Right lobe of liver (tissue), 6 donors: ENCODE measurements at regions not wholly inside any gene's neighbourhood (a gene's known extent, or its start where the extent isn't known, plus 50 kb on each side); places are given as distances from the start of the nearest gene placed in this dataset.
A peak's percentile ranks its signal among the peaks of the same experiment; 100 is the strongest.

Experiments used
- ATAC-seq, 4 donors: fragments of 200-7000 bp; cut with Tn5 transposase; one replicate each; pipeline ENCODE4 v1.9.1; 2020; ENCODE audit warnings: mild to moderate bottlenecking in 4 of 4, moderate library complexity in 4 of 4
- DNase-seq, 3 donors: peaks; one replicate each; pipeline ENCODE4 v3.0.0-alpha.2; 2020
- H3K27ac ChIP-seq, 3 donors: fragments of 200-600 bp; one replicate each; pipeline ENCODE4 v1.8.0; 2022
- H3K27me3 ChIP-seq, 2 donors: fragments of 200-600 bp; one replicate each; pipeline ENCODE4 v1.8.0; 2022
- H3K36me3 ChIP-seq, 4 donors: fragments of 200-600 bp; sonication (generic) in 1 of 4; one replicate each; pipeline versions ENCODE4 v1.5.1 to v1.8.0; 2017 to 2022; ENCODE audit warnings: control low read depth in 1 of 4
- H3K4me1 ChIP-seq, 4 donors: fragments of 200-600 bp; sonication (generic) in 1 of 4; one replicate each; pipeline versions ENCODE4 v1.5.1 to v1.8.0; 2017 to 2022; ENCODE audit warnings: control low read depth in 1 of 4
- H3K4me3 ChIP-seq, 3 donors: fragments of 200-600 bp; one replicate each; pipeline ENCODE4 v1.8.0; 2022
- H3K9me3 ChIP-seq, 4 donors: fragments of 200-600 bp; sonication (generic) in 1 of 4; one replicate each; pipeline versions ENCODE4 v1.5.1 to v1.8.0; 2017 to 2022; ENCODE audit warnings: control low read depth in 1 of 4
- CTCF ChIP-seq, 4 donors: fragments of 200-600 bp in 3 of 4; fragments of 450-650 bp in 1 of 4; IDR thresholded peaks; one replicate each; pipeline versions ENCODE4 v1.5.1 to v1.8.0; 2016 to 2022; ENCODE audit warnings: antibody characterized with exemption in 4 of 4, mild to moderate bottlenecking in 2 of 4
- POLR2A ChIP-seq: fragments of 450-650 bp; IDR thresholded peaks from one replicate; pipeline ENCODE4 v1.6.1; 2017; ENCODE audit warnings: antibody characterized with exemption, mild to moderate bottlenecking
- WGBS: methylation state at CpG from one replicate; pipeline ENCODE4 v1.1.6; 2018; ENCODE audit warnings: low coverage, low lambda C conversion rate; ENCODE audit not compliant: insufficient coverage; ENCODE audit errors: missing lambda C conversion rate; 5-methylcytosine and 5-hydroxymethylcytosine counted together
- intact Hi-C, 2 donors: fragments of 100-400 bp; cut with DNase I; formaldehyde crosslinking; loops; one replicate each; pipeline versions ENCODE4 v1.11.2 to v1.14.1; 2022
- donor health status: DM: no; HTN: yes; CAD: no.
- donor health status: DM: no; HTN: no; CAD: no.
- donor health status: DM: no; HTN: no; CAD: no.
- donor health status: DM: no; HTN: yes; CAD: no.
- donor health status: DM: no; HTN: yes; CAD: no.

- no peaks in the 10 kb centered on the region for H3K9me3 ChIP-seq
- no peak for DNase-seq
- H3K36me3 ChIP-seq: no peaks in the 10 kb centered on the region
- no peak overlapping the region for H3K27ac ChIP-seq
- TF ChIP-seq CTCF (IDR thresholded peaks at IDR 0.05) (no peak), POLR2A (no peak)
- ATAC-seq: no peak
- H3K4me1 ChIP-seq: no peaks in the 10 kb centered on the region
- intact Hi-C loops: no loop called here
- WGBS: 29% methylated on average over 1 of the region's 1 CpG
- H3K27me3 ChIP-seq: no peaks in the 10 kb centered on the region
- no peak overlapping the region for H3K4me3 ChIP-seq
Observed at GRCh38 chr4:162661913-162662312, 498.1 kb upstream of the FSTL5 start.

GRCh38 chr4:162659716-162660115, 495.9 kb upstream of the FSTL5 start:
- WGBS: 100% methylated on average over 1 of the region's 1 CpG
- intact Hi-C loops: no loop called here
- H3K27me3 ChIP-seq: no peaks in the 10 kb centered on the region
- no peaks in the 10 kb centered on the region for H3K9me3 ChIP-seq
- ATAC-seq (no peak), DNase-seq (no peak)
- no peaks in the 10 kb centered on the region for H3K4me1 ChIP-seq
- no peak overlapping the region for H3K27ac ChIP-seq
- H3K36me3 ChIP-seq: no peaks in the 10 kb centered on the region
- TF ChIP-seq POLR2A: no peak
- no peak for TF ChIP-seq CTCF (IDR thresholded peaks at IDR 0.05)
- H3K4me3 ChIP-seq: no peak overlapping the region

- no peak overlapping the region for H3K27ac ChIP-seq
- no peaks in the 10 kb centered on the region for H3K36me3 ChIP-seq
- no peaks in the 10 kb centered on the region for H3K4me1 ChIP-seq
- 100% methylated on average over 1 of the region's 1 CpG for WGBS
- no peaks in the 10 kb centered on the region for H3K9me3 ChIP-seq
- no peaks in the 10 kb centered on the region for H3K27me3 ChIP-seq
- H3K4me3 ChIP-seq: no peak overlapping the region
- TF ChIP-seq POLR2A (no peak), CTCF (IDR thresholded peaks at IDR 0.05) (no peak)
- no peak for DNase-seq
- intact Hi-C loops: no loop called here
- no peak for ATAC-seq
Observed at GRCh38 chr4:162657966-162658365, 494.2 kb upstream of the FSTL5 start.

GRCh38 chr4:162650166-162650565, 486.4 kb upstream of the FSTL5 start:
- no peak for DNase-seq
- H3K36me3 ChIP-seq: no peaks in the 10 kb centered on the region
- no peak overlapping the region for H3K4me3 ChIP-seq
- no peaks in the 10 kb centered on the region for H3K27me3 ChIP-seq
- no peaks in the 10 kb centered on the region for H3K9me3 ChIP-seq
- H3K4me1 ChIP-seq: no peaks in the 10 kb centered on the region
- ATAC-seq: no peak
- WGBS: 43% methylated on average over 1 of the region's 1 CpG
- H3K27ac ChIP-seq: no peak overlapping the region
- TF ChIP-seq POLR2A (no peak), CTCF (IDR thresholded peaks at IDR 0.05) (no peak)
- intact Hi-C loops: no loop called here

GRCh38 chr4:162645381-162645780, 481.6 kb upstream of the FSTL5 start:
- intact Hi-C loops: no loop called here
- DNase-seq (no peak), ATAC-seq (no peak)
- Histone ChIP-seq H3K36me3 (no peaks in the 10 kb centered on the region), H3K4me1 (no peaks in the 10 kb centered on the region), H3K4me3 (no peak overlapping the region), H3K9me3 (no peaks in the 10 kb centered on the region), H3K27me3 (no peaks in the 10 kb centered on the region), H3K27ac (no peak overlapping the region)
- WGBS: 24% methylated on average over 4 of the region's 4 CpGs
- TF ChIP-seq CTCF (IDR thresholded peaks at IDR 0.05) (peak in 3 of 4 donors; percentile 14 to 59 (median 30)), POLR2A (no peak)
